GM21717 (cell line): ENCODE measurements at regions not wholly inside any gene's neighbourhood (a gene's known extent, or its start where the extent isn't known, plus 50 kb on each side); places are given as distances from the start of the nearest gene placed in this dataset.
"Not testable (repeated sequence)": the region's sequence is repeated elsewhere in the genome, so short reads cannot be mapped to it uniquely, and the experiment has no call there.

Experiments
- ATAC-seq: cut with Tn5 transposase; IDR thresholded peaks from one replicate; pipeline ENCODE4 v1.9.1; 2021; ENCODE audit warnings: mild to moderate bottlenecking, moderate library complexity; ENCODE audit not compliant: unreplicated experiment

- ATAC-seq = no peak
These were observed 1632.3 kb downstream of the KCNT2 start for GRCh38 chr1:194975913-194976312.

GRCh38 chr1:194968916-194969315 is 1639.3 kb downstream of the KCNT2 start:
- no peak for ATAC-seq

- no peak for ATAC-seq
These were observed 1648.4 kb downstream of the KCNT2 start for GRCh38 chr1:194959795-194960194.

- ATAC-seq = no peak
These were observed 1656.1 kb downstream of the KCNT2 start for GRCh38 chr1:194952171-194952570.

- no peak for ATAC-seq
These were observed 1657.7 kb downstream of the KCNT2 start for GRCh38 chr1:194950584-194950983.

GRCh38 chr1:194940336-194941030 is 1667.8 kb downstream of the KCNT2 start:
- ATAC-seq = no peak

GRCh38 chr1:194935864-194936263 is 1672.4 kb downstream of the KCNT2 start:
- no peak for ATAC-seq

GRCh38 chr1:194931166-194931565 is 1677.1 kb downstream of the KCNT2 start:
- ATAC-seq = no peak

GRCh38 chr1:194930132-194930531 is 1678.1 kb downstream of the KCNT2 start:
- ATAC-seq = no peak

GRCh38 chr1:194929357-194929756 is 1678.9 kb downstream of the KCNT2 start:
- no peak for ATAC-seq

GRCh38 chr1:194919146-194919545 is 1689.1 kb downstream of the KCNT2 start:
- ATAC-seq = no peak

GRCh38 chr1:194917769-194918168 is 1690.5 kb downstream of the KCNT2 start:
- ATAC-seq = no peak

GRCh38 chr1:194908643-194909042 is 1699.6 kb downstream of the KCNT2 start:
- no peak for ATAC-seq

GRCh38 chr1:194903524-194903923 is 1704.7 kb downstream of the KCNT2 start:
- no peak for ATAC-seq

- no peak for ATAC-seq
These were observed 1702.9 kb upstream of the B3GALT2 start for GRCh38 chr1:194889310-194889709.

GRCh38 chr1:194870860-194871259 is 1684.4 kb upstream of the B3GALT2 start:
- ATAC-seq = no peak

GRCh38 chr1:194866153-194866552 is 1679.7 kb upstream of the B3GALT2 start:
- no peak for ATAC-seq

GRCh38 chr1:194865383-194865782 is 1679.0 kb upstream of the B3GALT2 start:
- no peak for ATAC-seq

- ATAC-seq = no peak
These were observed 1675.7 kb upstream of the B3GALT2 start for GRCh38 chr1:194862129-194862528.

- ATAC-seq = no peak
These were observed 1674.1 kb upstream of the B3GALT2 start for GRCh38 chr1:194860248-194861201.

- not testable (repeated sequence) for ATAC-seq
These were observed 1673.2 kb upstream of the B3GALT2 start for GRCh38 chr1:194859481-194860154.
